GM12874 (cell line): ENCODE measurements at regions not wholly inside any gene's neighbourhood (a gene's known extent, or its start where the extent isn't known, plus 50 kb on each side); places are given as distances from the start of the nearest gene placed in this dataset.

Source experiments
- CTCF ChIP-seq: IDR thresholded peaks from 2 replicates; pipeline ENCODE4 v1.5.1; 2011; ENCODE audit warnings: low read depth, mild to moderate bottlenecking, control low read depth, low read length, moderate library complexity; ENCODE audit not compliant: insufficient read depth

- no peak for TF ChIP-seq CTCF
Observed at GRCh38 chr11:95495706-95496105, 264.7 kb upstream of the SESN3 start.

- no peak for TF ChIP-seq CTCF
Observed at GRCh38 chr11:95494856-95495255, 263.9 kb upstream of the SESN3 start.

GRCh38 chr11:95494167-95494566 lies 263.2 kb upstream of the SESN3 start:
- no peak for TF ChIP-seq CTCF

GRCh38 chr11:95490625-95491024 lies 259.6 kb upstream of the SESN3 start:
- TF ChIP-seq CTCF, result no peak

- no peak for TF ChIP-seq CTCF
Observed at GRCh38 chr11:95487938-95488337, 256.9 kb upstream of the SESN3 start.

GRCh38 chr11:95487391-95487790 lies 256.4 kb upstream of the SESN3 start:
- no peak for TF ChIP-seq CTCF

- no peak for TF ChIP-seq CTCF
Observed at GRCh38 chr11:95486979-95487378, 256.0 kb upstream of the SESN3 start.

GRCh38 chr11:95486466-95486865 lies 255.5 kb upstream of the SESN3 start:
- TF ChIP-seq CTCF, result no peak
